ENCODE measurements at regions not wholly inside any gene's neighbourhood (a gene's known extent, or its start where the extent isn't known, plus 50 kb on each side); places are given as distances from the start of the nearest gene placed in this dataset.
"Not testable (repeated sequence)": the region's sequence is repeated elsewhere in the genome, so short reads cannot be mapped to it uniquely, and the experiment has no call there.

GRCh38 chr1:196002296-196002695 is 605.9 kb downstream of the KCNT2 start:
- H3K4me2 ChIP-seq (ENCODE audit: low read length); H3K27me3 ChIP-seq (ENCODE audit: insufficient read depth, low read length); BruUV-seq (replicated peaks); H3K9me2 ChIP-seq (ENCODE audit: insufficient read depth); H3K4me3 ChIP-seq (replicated peaks in 1 of 2; ENCODE audit: low read depth in 1 of 2, low read length in 2 of 2); H3K79me2 ChIP-seq (ENCODE audit: insufficient read depth, low read length); POLR2A ChIA-PET; DNase-seq (ENCODE audit: low read depth, low spot score); ATAC-seq; RAD21 ChIA-PET (ENCODE audit: low non-redundant PET in 1 of 2, low total read pairs in 2 of 2, uncharacterized antibody in 2 of 2, unreplicated experiment in 2 of 2); H3K27ac ChIP-seq (ENCODE audit: low read depth, low read length); H3K4me1 ChIP-seq (ENCODE audit: control insufficient read depth in 1 of 2, insufficient read depth in 2 of 2, low read length in 2 of 2); CTCF ChIA-PET; intact Hi-C loops (cut with micrococcal nuclease); H2AFZ ChIP-seq (ENCODE audit: low read depth, low read length, poor library complexity, severe bottlenecking); H3K9me3 ChIP-seq (ENCODE audit: control insufficient read depth in 1 of 2, insufficient read depth in 1 of 2, low read depth in 1 of 2, low read length in 2 of 2); H4K20me1 ChIP-seq (ENCODE audit: insufficient read depth); H3K36me3 ChIP-seq (ENCODE audit: control insufficient read depth in 1 of 2, insufficient read depth in 2 of 2, low read length in 2 of 2); H3K9ac ChIP-seq (ENCODE audit: low read length): not testable (repeated sequence)

GRCh38 chr1:196001188-196001587 is 607.1 kb downstream of the KCNT2 start:
- H3K27ac ChIP-seq (ENCODE audit: low read depth, low read length) = no peak overlapping the region
- H3K79me2 ChIP-seq (ENCODE audit: insufficient read depth, low read length) = no peaks in the 10 kb centered on the region
- intact Hi-C loops (cut with micrococcal nuclease) = no loop called here
- no peaks in the 10 kb centered on the region for H3K36me3 ChIP-seq (ENCODE audit: control insufficient read depth in 1 of 2, insufficient read depth in 2 of 2, low read length in 2 of 2)
- no peak overlapping the region for H3K4me2 ChIP-seq (ENCODE audit: low read length)
- no peak overlapping the region for H3K4me3 ChIP-seq (replicated peaks in 1 of 2; ENCODE audit: low read depth in 1 of 2, low read length in 2 of 2)
- no peaks in the 10 kb centered on the region for H3K9me3 ChIP-seq (ENCODE audit: control insufficient read depth in 1 of 2, insufficient read depth in 1 of 2, low read depth in 1 of 2, low read length in 2 of 2)
- no peak for DNase-seq (ENCODE audit: low read depth, low spot score)
- no peak overlapping the region for H3K9ac ChIP-seq (ENCODE audit: low read length)
- H3K4me1 ChIP-seq (ENCODE audit: control insufficient read depth in 1 of 2, insufficient read depth in 2 of 2, low read length in 2 of 2) = no peaks in the 10 kb centered on the region
- H3K9me2 ChIP-seq (ENCODE audit: insufficient read depth) = no peaks in the 10 kb centered on the region
- ChIA-PET RAD21 (ENCODE audit: low non-redundant PET in 1 of 2, low total read pairs in 2 of 2, uncharacterized antibody in 2 of 2, unreplicated experiment in 2 of 2) (no interaction called here), CTCF (no interaction called here), POLR2A (no interaction called here)
- H4K20me1 ChIP-seq (ENCODE audit: insufficient read depth) = no peaks in the 10 kb centered on the region
- no TSS peak for BruUV-seq (replicated peaks)
- TF ChIP-seq POLR2AphosphoS5 (IDR thresholded peaks at IDR 0.05; ENCODE audit: low read depth, low read length) (no peak), FOSL1 (IDR thresholded peaks at IDR 0.05; ENCODE audit: low read depth) (no peak), CEBPB (IDR thresholded peaks at IDR 0.05; ENCODE audit: low read depth) (no peak), EZH2phosphoT487 (IDR thresholded peaks at IDR 0.05; ENCODE audit: borderline replicate concordance) (no peak)
- H2AFZ ChIP-seq (ENCODE audit: low read depth, low read length, poor library complexity, severe bottlenecking) = no peak overlapping the region
- H3K27me3 ChIP-seq (ENCODE audit: insufficient read depth, low read length) = no peaks in the 10 kb centered on the region
- no peak for ATAC-seq

GRCh38 chr1:195999022-195999421 is 609.2 kb downstream of the KCNT2 start:
- Histone ChIP-seq H3K9me2 (ENCODE audit: insufficient read depth) (no peaks in the 10 kb centered on the region), H3K79me2 (ENCODE audit: insufficient read depth, low read length) (no peaks in the 10 kb centered on the region), H3K4me2 (ENCODE audit: low read length) (no peak overlapping the region), H3K9me3 (ENCODE audit: control insufficient read depth in 1 of 2, insufficient read depth in 1 of 2, low read depth in 1 of 2, low read length in 2 of 2) (no peaks in the 10 kb centered on the region), H3K27me3 (ENCODE audit: insufficient read depth, low read length) (no peaks in the 10 kb centered on the region), H3K36me3 (ENCODE audit: control insufficient read depth in 1 of 2, insufficient read depth in 2 of 2, low read length in 2 of 2) (no peaks in the 10 kb centered on the region), H3K4me1 (ENCODE audit: control insufficient read depth in 1 of 2, insufficient read depth in 2 of 2, low read length in 2 of 2) (no peaks in the 10 kb centered on the region), H2AFZ (ENCODE audit: low read depth, low read length, poor library complexity, severe bottlenecking) (no peak overlapping the region), H3K4me3 (replicated peaks in 1 of 2; ENCODE audit: low read depth in 1 of 2, low read length in 2 of 2) (no peak overlapping the region), H4K20me1 (ENCODE audit: insufficient read depth) (no peaks in the 10 kb centered on the region), H3K9ac (ENCODE audit: low read length) (no peak overlapping the region), H3K27ac (ENCODE audit: low read depth, low read length) (no peak overlapping the region)
- DNase-seq (ENCODE audit: low read depth, low spot score) = no peak
- TF ChIP-seq CEBPB (IDR thresholded peaks at IDR 0.05; ENCODE audit: low read depth) (no peak), ZFX (IDR thresholded peaks at IDR 0.05) (no peak), ATF3 (IDR thresholded peaks at IDR 0.05) (no peak), ZNF274 (IDR thresholded peaks at IDR 0.05; ENCODE audit: low read depth, low read length) (no peak), TCF7L2 (IDR thresholded peaks at IDR 0.05; ENCODE audit: borderline replicate concordance, extremely low read depth, insufficient read depth, insufficient read length) (no peak), EZH2 (IDR thresholded peaks at IDR 0.05) (no peak), POLR2AphosphoS5 (IDR thresholded peaks at IDR 0.05; ENCODE audit: low read depth, low read length) (no peak), EZH2phosphoT487 (IDR thresholded peaks at IDR 0.05; ENCODE audit: borderline replicate concordance) (no peak), YY1 (IDR thresholded peaks at IDR 0.05; ENCODE audit: extremely low read depth, insufficient replicate concordance, low read depth, low read length) (no peak), ZBTB33 (IDR thresholded peaks at IDR 0.05; ENCODE audit: extremely low read depth, insufficient replicate concordance, low read length) (no peak), JUND (IDR thresholded peaks at IDR 0.05) (no peak), POLR2A (IDR thresholded peaks at IDR 0.05; ENCODE audit: borderline replicate concordance, extremely low read depth, insufficient read depth, insufficient read length) (no peak)
- intact Hi-C loops (cut with micrococcal nuclease) = no loop called here
- no TSS peak for BruUV-seq (replicated peaks)
- RAD21 ChIA-PET (ENCODE audit: low non-redundant PET in 1 of 2, low total read pairs in 2 of 2, uncharacterized antibody in 2 of 2, unreplicated experiment in 2 of 2) = no interaction called here
- CTCF ChIA-PET = no interaction called here
- POLR2A ChIA-PET = no interaction called here
- ATAC-seq = no peak

All from HCT116 (cell line).